HG03378 (cell line): ENCODE measurements at regions not wholly inside any gene's neighbourhood (a gene's known extent, or its start where the extent isn't known, plus 50 kb on each side); places are given as distances from the start of the nearest gene placed in this dataset.
"Not testable (repeated sequence)": the region's sequence is repeated elsewhere in the genome, so short reads cannot be mapped to it uniquely, and the experiment has no call there.

Experiments used
- ATAC-seq: cut with Tn5 transposase; IDR thresholded peaks from one replicate; pipeline ENCODE4 v1.9.1; 2021; ENCODE audit warnings: mild to moderate bottlenecking, moderate library complexity; ENCODE audit not compliant: unreplicated experiment

GRCh38 chr18:10162340-10162739 is 248.5 kb downstream of the VAPA start:
- no peak for ATAC-seq

GRCh38 chr18:10164271-10165071 is 250.7 kb downstream of the VAPA start:
- ATAC-seq, result no peak

GRCh38 chr18:10166164-10166807 is 252.5 kb downstream of the VAPA start:
- no peak for ATAC-seq

GRCh38 chr18:10167759-10168158 is 253.9 kb downstream of the VAPA start:
- no peak for ATAC-seq

GRCh38 chr18:10168477-10168876 is 254.7 kb downstream of the VAPA start:
- ATAC-seq, result no peak

GRCh38 chr18:10169064-10169562 is 255.3 kb downstream of the VAPA start:
- no peak for ATAC-seq

GRCh38 chr18:10169814-10170213 is 256.0 kb downstream of the VAPA start:
- no peak for ATAC-seq

- ATAC-seq, result no peak
These were observed 256.6 kb downstream of the VAPA start for GRCh38 chr18:10170375-10170774.

GRCh38 chr18:10175333-10175732 is 261.5 kb downstream of the VAPA start:
- ATAC-seq, result not testable (repeated sequence)

- not testable (repeated sequence) for ATAC-seq
These were observed 265.5 kb downstream of the VAPA start for GRCh38 chr18:10179326-10179725.

GRCh38 chr18:10182009-10182624 is 268.3 kb downstream of the VAPA start:
- ATAC-seq, result no peak

GRCh38 chr18:10184776-10185175 is 269.7 kb upstream of the APCDD1 start:
- ATAC-seq, result no peak

- ATAC-seq, result no peak
These were observed 265.2 kb upstream of the APCDD1 start for GRCh38 chr18:10188971-10189810.

GRCh38 chr18:10190564-10190963 is 263.9 kb upstream of the APCDD1 start:
- no peak for ATAC-seq

GRCh38 chr18:10193444-10193843 is 261.0 kb upstream of the APCDD1 start:
- no peak for ATAC-seq

GRCh38 chr18:10194592-10194991 is 259.8 kb upstream of the APCDD1 start:
- no peak for ATAC-seq

- no peak for ATAC-seq
These were observed 258.9 kb upstream of the APCDD1 start for GRCh38 chr18:10195529-10195928.

- no peak for ATAC-seq
These were observed 257.3 kb upstream of the APCDD1 start for GRCh38 chr18:10197097-10197496.

GRCh38 chr18:10201226-10201625 is 253.2 kb upstream of the APCDD1 start:
- no peak for ATAC-seq

GRCh38 chr18:10201659-10202058 is 252.8 kb upstream of the APCDD1 start:
- no peak for ATAC-seq

- no peak for ATAC-seq
These were observed 251.6 kb upstream of the APCDD1 start for GRCh38 chr18:10202845-10203321.
